GM19025 (cell line): ENCODE measurements at regions not wholly inside any gene's neighbourhood (a gene's known extent, or its start where the extent isn't known, plus 50 kb on each side); places are given as distances from the start of the nearest gene placed in this dataset.

Experiments
- ATAC-seq: cut with Tn5 transposase; IDR thresholded peaks from one replicate; pipeline ENCODE4 v1.9.1; 2021; ENCODE audit warnings: mild to moderate bottlenecking, low read depth, moderate library complexity; ENCODE audit not compliant: unreplicated experiment

- no peak for ATAC-seq
Measured at GRCh38 chr5:167250996-167251395, 1040.4 kb upstream of the WWC1 start.

- ATAC-seq: no peak
Measured at GRCh38 chr5:167254132-167254531, 1037.3 kb upstream of the WWC1 start.

- ATAC-seq: no peak
Measured at GRCh38 chr5:167255926-167256325, 1035.5 kb upstream of the WWC1 start.

DNA sequence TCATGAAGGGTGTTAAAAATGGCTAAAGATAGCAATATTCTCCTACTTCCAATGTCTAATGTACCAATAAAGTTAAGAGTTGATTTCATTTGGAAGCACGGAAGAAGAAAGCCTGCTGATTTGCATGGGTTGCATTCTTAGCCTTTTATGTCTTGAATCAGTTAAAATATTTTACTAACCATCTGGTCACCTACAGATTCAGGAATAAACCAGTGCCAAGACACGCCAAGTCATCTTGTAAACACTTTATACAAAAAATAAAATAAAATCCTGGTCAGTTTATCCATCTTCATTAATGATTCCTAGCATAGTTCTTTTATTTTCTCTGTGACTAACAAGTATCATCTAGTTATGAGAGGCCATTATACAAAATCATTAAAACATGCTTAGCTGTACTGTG is 1031.6 kb upstream of the WWC1 start:
- no peak for ATAC-seq

- ATAC-seq: no peak
Measured at GRCh38 chr5:167261309-167262100, 1029.9 kb upstream of the WWC1 start.

GRCh38 chr5:167263185-167263584 is 1028.3 kb upstream of the WWC1 start:
- no peak for ATAC-seq

GRCh38 chr5:167264348-167264747 is 1027.1 kb upstream of the WWC1 start:
- no peak for ATAC-seq

- no peak for ATAC-seq
Measured at GRCh38 chr5:167268337-167268736, 1023.1 kb upstream of the WWC1 start.

GRCh38 chr5:167269146-167269545 is 1022.3 kb upstream of the WWC1 start:
- ATAC-seq: no peak

- no peak for ATAC-seq
Measured at GRCh38 chr5:167271081-167271480, 1020.4 kb upstream of the WWC1 start.

- ATAC-seq: no peak
Measured at GRCh38 chr5:167271511-167271910, 1019.9 kb upstream of the WWC1 start.

- no peak for ATAC-seq
Measured at GRCh38 chr5:167280111-167280510, 1011.3 kb upstream of the WWC1 start.

GRCh38 chr5:167281925-167282324 is 1009.5 kb upstream of the WWC1 start:
- no peak for ATAC-seq

GRCh38 chr5:167283691-167284090 is 1007.8 kb upstream of the WWC1 start:
- no peak for ATAC-seq

- ATAC-seq: no peak
Measured at GRCh38 chr5:167284222-167284890, 1007.1 kb upstream of the WWC1 start.

GRCh38 chr5:167285591-167285990 is 1005.9 kb upstream of the WWC1 start:
- no peak for ATAC-seq

DNA sequence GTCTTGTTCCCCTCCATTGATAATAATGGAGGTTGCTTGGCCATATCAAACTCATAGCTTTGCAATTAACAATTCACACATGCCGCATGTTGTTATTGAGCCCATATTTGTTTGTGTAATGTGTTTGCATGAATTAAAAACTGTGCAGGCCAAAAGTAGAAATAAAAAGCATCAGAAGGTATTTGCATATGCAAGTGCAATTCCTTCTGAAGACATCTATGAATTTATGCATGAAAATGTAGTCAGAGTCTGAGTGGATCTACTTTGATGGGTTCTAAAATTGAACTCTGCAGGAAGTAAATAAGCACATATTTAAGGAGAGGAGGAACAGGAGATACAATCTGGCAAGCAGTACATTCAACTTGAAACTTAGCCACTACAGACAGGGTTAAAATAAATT is 1004.6 kb upstream of the WWC1 start:
- ATAC-seq: no peak

GRCh38 chr5:167290478-167290877 is 1001.0 kb upstream of the WWC1 start:
- no peak for ATAC-seq

GRCh38 chr5:167294882-167295680 is 996.4 kb upstream of the WWC1 start:
- no peak for ATAC-seq

GRCh38 chr5:167295681-167296005 is 995.8 kb upstream of the WWC1 start:
- ATAC-seq: no peak

GRCh38 chr5:167296066-167296465 is 995.4 kb upstream of the WWC1 start:
- no peak for ATAC-seq
